Activated CD8-positive, alpha-beta T cell treated with anti-CD3 and anti-CD28 coated beads for 36 hours (primary cell): ENCODE measurements at regions not wholly inside any gene's neighbourhood (a gene's known extent, or its start where the extent isn't known, plus 50 kb on each side); places are given as distances from the start of the nearest gene placed in this dataset.

ENCODE experiments used
- ATAC-seq: fragments of 200-7000 bp; cut with Tn5 transposase; one replicate; pipeline ENCODE4 v1.10.0; 2021; ENCODE audit warnings: mild to moderate bottlenecking, moderate library complexity
- CTCF ChIA-PET: fragments of 350-600 bp; sonication (Branson Sonifier 250); formaldehyde crosslinking; loops from one replicate; lab custom pipeline; 2021; ENCODE audit warnings: antibody characterized with exemption; lab: Charles Lee
- POLR2A ChIA-PET: fragments of 350-600 bp; sonication (Branson Sonifier 250); formaldehyde crosslinking; loops from one replicate; lab custom pipeline; 2021; ENCODE audit warnings: antibody characterized with exemption; lab: Charles Lee
- DNase-seq: peaks from one replicate; pipeline ENCODE4 v3.0.0-alpha.2; 2020
- H3K27ac Mint-ChIP-seq: one replicate; pipeline ENCODE4 v1.8.0; 2021; ENCODE audit warnings: mild to moderate bottlenecking, mixed read lengths
- H3K27me3 Mint-ChIP-seq: one replicate; pipeline ENCODE4 v1.8.0; 2021; ENCODE audit warnings: mixed read lengths
- H3K36me3 Mint-ChIP-seq: one replicate; pipeline ENCODE4 v1.8.0; 2021; ENCODE audit warnings: low read depth, mixed read lengths
- H3K4me1 Mint-ChIP-seq: one replicate; pipeline ENCODE4 v1.8.0; 2021; ENCODE audit warnings: low read depth, mixed read lengths
- H3K4me3 Mint-ChIP-seq: one replicate; pipeline ENCODE4 v1.8.0; 2021; ENCODE audit warnings: mild to moderate bottlenecking, moderate library complexity, mixed read lengths
- H3K9me3 Mint-ChIP-seq: one replicate; pipeline ENCODE4 v1.8.0; 2021; ENCODE audit warnings: mixed read lengths
- CTCF ChIP-seq: fragments of 200-600 bp; IDR thresholded peaks from one replicate; pipeline ENCODE4 v1.8.0; 2022; ENCODE audit warnings: antibody characterized with exemption, mild to moderate bottlenecking
- intact Hi-C: fragments of 100-400 bp; cut with micrococcal nuclease; formaldehyde crosslinking; loops from one replicate; pipeline ENCODE4 v1.10.0; 2022

DNA sequence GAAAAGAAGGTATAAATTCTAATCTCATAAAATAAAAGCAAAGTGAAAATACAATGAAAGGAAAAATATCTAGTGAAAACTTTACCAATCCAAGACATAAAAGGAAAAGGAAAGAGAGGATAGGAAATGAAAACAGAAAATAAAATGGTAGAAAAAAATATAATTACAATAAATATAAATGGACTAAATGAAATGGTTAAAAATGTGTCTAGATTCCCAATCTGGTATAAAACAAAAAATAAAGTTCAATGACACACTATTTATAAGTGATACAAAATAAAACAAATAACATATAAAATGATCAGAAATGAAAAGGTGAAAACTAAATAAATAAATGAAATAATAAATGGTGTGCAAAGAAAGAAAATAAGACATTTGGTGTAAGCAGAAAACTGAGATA is 516.4 kb upstream of the RORB start:
- Mint-ChIP-seq H3K4me1 (no peaks in the 10 kb centered on the region), H3K9me3 (no peaks in the 10 kb centered on the region), H3K27me3 (no peaks in the 10 kb centered on the region), H3K36me3 (no peaks in the 10 kb centered on the region), H3K4me3 (no peak overlapping the region), H3K27ac (no peak overlapping the region)
- ATAC-seq (no peak), DNase-seq (no peak)
- ChIA-PET CTCF (no interaction called here), POLR2A (no interaction called here)
- no peak for TF ChIP-seq CTCF
- intact Hi-C loops, result no loop called here

DNA sequence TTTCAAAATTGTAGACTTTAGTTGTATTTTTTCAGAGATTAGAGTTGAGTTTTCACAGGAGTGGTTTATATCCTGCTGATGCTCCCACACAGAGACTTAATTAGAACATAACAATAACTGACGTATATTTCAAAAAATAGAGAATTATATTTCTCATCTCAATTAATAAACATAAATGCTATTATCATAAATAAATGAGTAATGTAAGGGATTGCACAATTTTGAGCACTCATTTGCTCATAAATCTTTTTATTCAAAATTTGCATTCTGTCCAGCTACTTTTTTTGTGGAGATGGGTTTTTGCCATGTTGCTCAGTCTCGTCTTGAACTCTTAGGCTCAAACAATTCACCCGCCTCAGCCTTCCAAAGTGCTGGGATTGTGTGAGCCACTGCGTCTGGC is 515.7 kb upstream of the RORB start:
- CTCF ChIA-PET, result no interaction called here
- Mint-ChIP-seq H3K4me3 (no peak overlapping the region), H3K36me3 (no peaks in the 10 kb centered on the region), H3K9me3 (no peaks in the 10 kb centered on the region), H3K4me1 (no peaks in the 10 kb centered on the region), H3K27ac (no peak overlapping the region), H3K27me3 (no peaks in the 10 kb centered on the region)
- intact Hi-C loops, result no loop called here
- POLR2A ChIA-PET, result no interaction called here
- ATAC-seq, result no peak
- DNase-seq, result no peak
- TF ChIP-seq CTCF, result no peak

GRCh38 chr9:73995836-73996235 is 501.3 kb upstream of the RORB start:
- POLR2A ChIA-PET, result no interaction called here
- no peaks in the 10 kb centered on the region for H3K4me1 Mint-ChIP-seq
- CTCF ChIA-PET, result no interaction called here
- H3K27me3 Mint-ChIP-seq, result no peaks in the 10 kb centered on the region
- DNase-seq (no peak), ATAC-seq (no peak)
- H3K27ac Mint-ChIP-seq, result no peak overlapping the region
- intact Hi-C loops, result no loop called here
- no peaks in the 10 kb centered on the region for H3K36me3 Mint-ChIP-seq
- TF ChIP-seq CTCF, result no peak
- H3K4me3 Mint-ChIP-seq, result no peak overlapping the region
- H3K9me3 Mint-ChIP-seq, result no peaks in the 10 kb centered on the region

DNA sequence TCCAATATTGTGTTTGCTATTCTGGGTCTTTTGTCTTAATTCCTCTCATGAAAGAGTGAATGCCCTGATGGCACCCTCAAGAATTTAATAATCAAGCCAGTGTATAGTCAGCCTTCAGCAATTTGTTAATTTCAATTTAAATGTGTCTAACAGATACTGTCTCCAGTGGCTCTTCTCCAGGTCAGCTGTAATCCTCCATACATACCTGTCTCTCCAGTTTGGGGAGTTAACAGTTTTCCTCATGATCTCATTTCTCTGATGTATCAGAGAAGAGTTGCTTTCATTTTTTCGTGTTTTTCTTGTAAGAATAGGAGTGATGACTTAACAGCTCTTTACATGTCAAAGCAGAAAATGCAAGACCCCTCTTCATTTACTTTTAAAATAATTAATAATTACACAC is 500.3 kb upstream of the RORB start:
- Mint-ChIP-seq H3K4me1 (no peaks in the 10 kb centered on the region), H3K4me3 (no peak overlapping the region), H3K27me3 (no peaks in the 10 kb centered on the region), H3K36me3 (no peaks in the 10 kb centered on the region), H3K27ac (no peak overlapping the region), H3K9me3 (no peaks in the 10 kb centered on the region)
- intact Hi-C loops, result no loop called here
- TF ChIP-seq CTCF, result no peak
- DNase-seq, result no peak
- no peak for ATAC-seq
- ChIA-PET CTCF (no interaction called here), POLR2A (no interaction called here)

DNA sequence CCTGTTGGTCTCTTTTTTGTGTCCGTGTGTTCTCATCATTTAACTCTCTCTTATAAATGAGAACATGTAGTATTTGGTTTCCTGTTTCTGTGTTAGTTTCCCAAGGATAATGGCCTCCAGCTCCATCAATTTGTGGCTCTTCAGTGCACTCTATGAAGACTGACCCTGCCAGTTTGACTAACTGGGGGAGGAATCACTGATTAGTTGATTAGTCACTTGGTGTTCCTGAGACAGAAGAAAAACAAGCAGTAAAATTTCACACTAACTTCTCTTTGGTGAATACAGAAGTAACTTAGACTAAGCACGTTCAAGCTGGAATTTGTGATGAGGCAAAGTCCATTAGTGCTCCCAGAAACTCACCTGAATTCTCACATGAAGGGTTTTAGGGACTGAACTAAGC is 495.8 kb upstream of the RORB start:
- no peak overlapping the region for H3K4me3 Mint-ChIP-seq
- intact Hi-C loops, result no loop called here
- no peaks in the 10 kb centered on the region for H3K9me3 Mint-ChIP-seq
- no peak overlapping the region for H3K27ac Mint-ChIP-seq
- DNase-seq (no peak), ATAC-seq (no peak)
- ChIA-PET CTCF (interaction anchor here (1.1 kb wide), 1 partner anchor 10 kb away, joined by 3 read pairs; no protein-coding TSS in a partner anchor), POLR2A (no interaction called here)
- H3K4me1 Mint-ChIP-seq, result no peaks in the 10 kb centered on the region
- no peak for TF ChIP-seq CTCF
- no peaks in the 10 kb centered on the region for H3K27me3 Mint-ChIP-seq
- no peaks in the 10 kb centered on the region for H3K36me3 Mint-ChIP-seq
